GM18517 (cell line): ENCODE measurements at regions not wholly inside any gene's neighbourhood (a gene's known extent, or its start where the extent isn't known, plus 50 kb on each side); places are given as distances from the start of the nearest gene placed in this dataset.

Experiments
- ATAC-seq: cut with Tn5 transposase; IDR thresholded peaks from one replicate; pipeline ENCODE4 v1.9.1; 2021; ENCODE audit warnings: mild to moderate bottlenecking, moderate library complexity; ENCODE audit not compliant: unreplicated experiment

DNA sequence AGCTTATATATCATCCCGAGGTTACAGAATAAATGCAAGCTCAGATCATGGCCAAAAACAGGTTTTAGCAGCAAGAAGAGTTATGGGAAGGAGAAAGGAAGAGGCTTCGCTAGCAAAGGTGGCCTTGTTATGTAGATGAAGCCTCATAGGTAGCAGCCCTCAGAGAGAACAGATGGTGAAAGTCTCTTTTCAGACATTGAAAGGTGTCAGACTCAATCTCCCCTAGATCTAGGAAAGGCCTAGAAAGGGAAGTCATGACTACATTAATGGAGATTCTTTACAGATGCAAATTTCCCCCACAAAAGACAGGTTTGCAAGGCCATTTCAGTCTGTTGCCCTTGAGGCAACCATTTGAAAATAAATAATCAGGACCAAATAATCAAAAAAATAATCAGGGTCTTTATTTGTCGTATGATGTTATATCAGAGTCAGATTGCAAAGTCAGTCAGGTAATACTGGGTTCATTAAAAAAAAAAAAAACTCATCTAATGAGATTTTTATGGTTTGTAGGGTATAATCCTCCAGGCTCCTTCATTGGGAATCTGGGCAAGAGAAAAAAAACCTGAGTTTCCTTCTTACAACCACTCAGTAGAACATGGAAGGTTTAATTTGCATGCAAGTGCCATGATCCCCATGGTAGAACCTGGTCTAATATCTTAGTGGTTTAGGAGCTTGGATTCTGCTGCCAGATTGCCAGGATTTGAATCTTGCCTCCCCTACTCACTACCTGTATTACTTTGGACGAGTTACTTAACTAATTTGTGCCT, 50.8 kb upstream of the HTR2A start:
- ATAC-seq = no peak
